Tibial artery (tissue), 4 donors: ENCODE measurements at regions not wholly inside any gene's neighbourhood (a gene's known extent, or its start where the extent isn't known, plus 50 kb on each side); places are given as distances from the start of the nearest gene placed in this dataset.
"Not testable (repeated sequence)": the region's sequence is repeated elsewhere in the genome, so short reads cannot be mapped to it uniquely, and the experiment has no call there.

ENCODE experiments used
- DNase-seq, 2 donors: peaks; one replicate each; pipeline ENCODE4 v3.0.0-alpha.2; 2019
- H3K27ac ChIP-seq, 2 donors: fragments of 200-600 bp; sonication (generic) in 1 of 2; 1 replicate in 1 of 2; 2 replicates in 1 of 2; pipeline ENCODE4 v1.5.1; 2018 to 2019; ENCODE audit warnings: mild to moderate bottlenecking in 1 of 2
- H3K27me3 ChIP-seq, 2 donors: fragments of 200-600 bp; sonication (generic) in 1 of 2; one replicate each; pipeline versions ENCODE4 v1.5.1 to v1.6.0; 2016 to 2019
- H3K36me3 ChIP-seq, 3 donors: fragments of 200-600 bp; sonication (generic) in 2 of 3; one replicate each; pipeline ENCODE4 v1.5.1; 2016 to 2019; ENCODE audit warnings: mild to moderate bottlenecking in 2 of 3
- H3K4me1 ChIP-seq, 4 donors: fragments of 200-600 bp; sonication (generic) in 2 of 4; 1 replicate in 3 of 4; 2 replicates in 1 of 4; pipeline ENCODE4 v1.5.1; 2016 to 2019
- H3K4me3 ChIP-seq, 2 donors: fragments of 200-600 bp; sonication (generic) in 1 of 2; 1 replicate in 1 of 2; 2 replicates in 1 of 2; pipeline ENCODE4 v1.5.1; 2018 to 2019; ENCODE audit warnings: mild to moderate bottlenecking in 2 of 2
- H3K9me3 ChIP-seq, 3 donors: fragments of 200-600 bp; sonication (generic) in 1 of 3; one replicate each; pipeline ENCODE4 v1.5.1; 2016 to 2019
- CTCF ChIP-seq, 2 experiments: fragments of 200-600 bp in 1 of 2; fragments of 450-650 bp in 1 of 2; IDR thresholded peaks; one replicate each; pipeline ENCODE4 v1.5.1; 2017 to 2019; ENCODE audit warnings: antibody characterized with exemption in 2 of 2, mild to moderate bottlenecking in 1 of 2, moderate library complexity in 1 of 2
- intact Hi-C: fragments of 100-400 bp; cut with DNase I; formaldehyde crosslinking; loops from one replicate; pipeline ENCODE4 v1.15.0; 2023; ENCODE audit warnings: low total_unique reads

- intact Hi-C loops = no loop called here
- peaks cover 0 to 7% (median 4%) of the 10 kb centered on the region in 3 donors for H3K9me3 ChIP-seq
- H3K27ac ChIP-seq = no peak overlapping the region
- H3K4me3 ChIP-seq = no peak overlapping the region
- H3K27me3 ChIP-seq = no peaks in the 10 kb centered on the region
- H3K4me1 ChIP-seq = no peaks in the 10 kb centered on the region
- no peak for DNase-seq
- no peak for TF ChIP-seq CTCF (IDR thresholded peaks at IDR 0.05)
- no peaks in the 10 kb centered on the region for H3K36me3 ChIP-seq
These were observed 203.8 kb downstream of the TPRG1 start for GRCh38 chr3:189375532-189375931.

- Histone ChIP-seq H3K27ac (no peak overlapping the region), H3K4me3 (no peak overlapping the region), H3K36me3 (no peaks in the 10 kb centered on the region), H3K4me1 (no peaks in the 10 kb centered on the region), H3K27me3 (no peaks in the 10 kb centered on the region), H3K9me3 (no peaks in the 10 kb centered on the region)
- DNase-seq = no peak
- no peak for TF ChIP-seq CTCF (IDR thresholded peaks at IDR 0.05)
- intact Hi-C loops = no loop called here
These were observed 211.9 kb downstream of the TPRG1 start for GRCh38 chr3:189383630-189384029.

GRCh38 chr3:189385880-189386279 lies 214.1 kb downstream of the TPRG1 start:
- H3K9me3 ChIP-seq, H3K27ac ChIP-seq, H3K4me3 ChIP-seq, DNase-seq, intact Hi-C loops, H3K27me3 ChIP-seq, H3K4me1 ChIP-seq, H3K36me3 ChIP-seq: not testable (repeated sequence)

- Histone ChIP-seq H3K9me3 (no peaks in the 10 kb centered on the region), H3K27ac (no peak overlapping the region), H3K36me3 (no peaks in the 10 kb centered on the region), H3K4me1 (no peaks in the 10 kb centered on the region), H3K4me3 (no peak overlapping the region), H3K27me3 (no peaks in the 10 kb centered on the region)
- TF ChIP-seq CTCF (IDR thresholded peaks at IDR 0.05) = no peak
- no peak for DNase-seq
- intact Hi-C loops = no loop called here
These were observed 215.0 kb downstream of the TPRG1 start for GRCh38 chr3:189386739-189387138.

- intact Hi-C loops = no loop called here
- Histone ChIP-seq H3K9me3 (no peaks in the 10 kb centered on the region), H3K27me3 (no peaks in the 10 kb centered on the region), H3K4me3 (no peak overlapping the region), H3K36me3 (no peaks in the 10 kb centered on the region), H3K27ac (no peak overlapping the region), H3K4me1 (no peaks in the 10 kb centered on the region)
- DNase-seq = no peak
- no peak for TF ChIP-seq CTCF (IDR thresholded peaks at IDR 0.05)
These were observed 217.6 kb downstream of the TPRG1 start for GRCh38 chr3:189389346-189389745.

GRCh38 chr3:189393598-189393997 lies 221.8 kb downstream of the TPRG1 start:
- Histone ChIP-seq H3K9me3 (no peaks in the 10 kb centered on the region), H3K27ac (no peak overlapping the region), H3K27me3 (no peaks in the 10 kb centered on the region), H3K4me1 (no peaks in the 10 kb centered on the region), H3K4me3 (no peak overlapping the region), H3K36me3 (no peaks in the 10 kb centered on the region)
- no peak for TF ChIP-seq CTCF (IDR thresholded peaks at IDR 0.05)
- intact Hi-C loops = no loop called here
- DNase-seq = no peak
